ENCODE measurements at regions not wholly inside any gene's neighbourhood (a gene's known extent, or its start where the extent isn't known, plus 50 kb on each side); places are given as distances from the start of the nearest gene placed in this dataset.
"Not testable (repeated sequence)": the region's sequence is repeated elsewhere in the genome, so short reads cannot be mapped to it uniquely, and the experiment has no call there.

- no peak for DNase-seq
These were observed 656.3 kb upstream of the FAM174A start for GRCh38 chr5:99878830-99879229.

- DNase-seq, result no peak
These were observed 668.4 kb upstream of the FAM174A start for GRCh38 chr5:99866740-99867139.

GRCh38 chr5:99865159-99865558, 670.0 kb upstream of the FAM174A start:
- no peak for DNase-seq

DNA sequence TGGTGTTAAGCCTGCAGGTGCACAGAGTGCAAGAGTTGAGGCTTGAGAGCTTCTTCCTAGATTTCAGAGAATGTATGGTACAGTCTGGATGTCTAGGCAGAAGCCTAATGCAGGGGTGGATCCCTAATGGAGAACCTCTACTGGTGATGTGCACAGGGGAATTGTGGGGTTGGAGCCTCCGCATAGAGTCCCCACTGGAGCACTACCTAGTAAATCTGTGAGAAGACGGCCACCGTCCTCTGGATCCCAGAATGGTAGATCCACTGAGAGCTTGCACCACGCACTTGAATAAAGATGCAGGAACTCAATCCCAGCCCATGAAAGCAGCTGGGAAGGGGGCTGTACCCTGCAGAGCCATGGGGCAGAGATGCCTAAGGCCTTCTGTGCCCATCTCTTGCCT, 699.4 kb upstream of the FAM174A start:
- no peak for DNase-seq

DNA sequence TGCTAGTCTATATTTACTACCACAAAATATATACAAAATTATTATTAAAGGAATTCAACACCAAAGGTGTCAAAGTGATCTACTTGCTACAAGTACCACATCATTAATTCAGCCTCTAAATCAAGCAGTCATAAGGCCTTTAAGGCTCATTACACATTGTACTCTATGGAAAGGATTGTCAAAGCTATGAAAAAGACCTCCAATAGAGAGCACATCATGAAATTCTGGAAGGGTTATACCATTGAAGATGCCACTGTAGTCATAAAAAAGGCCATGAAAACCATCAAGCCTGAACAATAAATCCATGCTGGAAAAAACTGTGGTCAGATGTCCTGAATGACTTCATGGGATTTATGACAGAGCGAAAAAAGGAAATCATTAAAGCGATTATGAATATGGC, 708.0 kb upstream of the FAM174A start:
- no peak for DNase-seq

- DNase-seq, result no peak
These were observed 717.4 kb upstream of the FAM174A start for GRCh38 chr5:99817796-99818195.

GRCh38 chr5:99814321-99815063, 720.7 kb upstream of the FAM174A start:
- DNase-seq, result no peak

- no peak for DNase-seq
These were observed 726.4 kb upstream of the FAM174A start for GRCh38 chr5:99808657-99809230.

- no peak for DNase-seq
These were observed 727.8 kb upstream of the FAM174A start for GRCh38 chr5:99807346-99807745.

- no peak for DNase-seq
These were observed 740.1 kb upstream of the FAM174A start for GRCh38 chr5:99795031-99795430.

DNA sequence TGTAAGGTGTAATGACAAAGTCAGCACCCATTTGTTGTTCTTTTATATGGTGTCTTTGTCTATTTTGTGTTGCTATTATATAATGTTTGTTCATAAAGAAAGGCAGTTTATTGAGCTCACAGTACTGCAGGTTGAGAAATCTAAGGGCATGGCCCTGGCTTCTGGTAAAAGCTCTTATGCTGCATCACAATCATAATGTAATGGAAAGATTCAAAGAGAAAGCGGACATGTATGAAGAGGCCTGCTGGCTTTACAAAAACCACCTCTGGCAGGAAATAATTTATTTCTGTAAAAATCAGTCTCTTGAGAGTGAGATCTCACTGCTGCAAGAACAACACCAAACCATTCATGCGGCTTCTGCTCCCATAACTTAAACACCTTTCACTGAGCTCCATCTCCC, 746.7 kb upstream of the FAM174A start:
- DNase-seq, result no peak

- no peak for DNase-seq
These were observed 760.0 kb upstream of the FAM174A start for GRCh38 chr5:99775189-99775588.

- DNase-seq, result no peak
These were observed 761.9 kb upstream of the FAM174A start for GRCh38 chr5:99773290-99773689.

DNA sequence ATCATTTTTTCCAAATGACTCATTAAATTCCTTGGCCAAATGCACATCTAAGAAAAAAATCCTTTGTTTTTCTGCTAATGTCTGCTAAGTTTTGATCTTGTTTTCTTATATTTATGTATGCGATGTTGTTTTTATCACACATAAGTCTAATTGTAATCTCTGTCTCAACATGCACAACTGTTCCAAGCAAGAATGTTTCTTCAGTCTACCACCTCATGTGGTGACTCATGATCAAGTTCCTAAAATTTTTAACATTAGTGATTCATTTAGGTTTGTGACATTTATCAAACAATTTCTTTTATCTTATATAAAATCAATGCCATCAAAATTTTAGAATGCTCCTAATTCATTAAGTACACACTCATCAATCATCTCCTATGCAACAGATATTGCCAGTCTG, 763.9 kb upstream of the FAM174A start:
- no peak for DNase-seq

- DNase-seq, result no peak
These were observed 770.2 kb upstream of the FAM174A start for GRCh38 chr5:99765011-99765410.

DNA sequence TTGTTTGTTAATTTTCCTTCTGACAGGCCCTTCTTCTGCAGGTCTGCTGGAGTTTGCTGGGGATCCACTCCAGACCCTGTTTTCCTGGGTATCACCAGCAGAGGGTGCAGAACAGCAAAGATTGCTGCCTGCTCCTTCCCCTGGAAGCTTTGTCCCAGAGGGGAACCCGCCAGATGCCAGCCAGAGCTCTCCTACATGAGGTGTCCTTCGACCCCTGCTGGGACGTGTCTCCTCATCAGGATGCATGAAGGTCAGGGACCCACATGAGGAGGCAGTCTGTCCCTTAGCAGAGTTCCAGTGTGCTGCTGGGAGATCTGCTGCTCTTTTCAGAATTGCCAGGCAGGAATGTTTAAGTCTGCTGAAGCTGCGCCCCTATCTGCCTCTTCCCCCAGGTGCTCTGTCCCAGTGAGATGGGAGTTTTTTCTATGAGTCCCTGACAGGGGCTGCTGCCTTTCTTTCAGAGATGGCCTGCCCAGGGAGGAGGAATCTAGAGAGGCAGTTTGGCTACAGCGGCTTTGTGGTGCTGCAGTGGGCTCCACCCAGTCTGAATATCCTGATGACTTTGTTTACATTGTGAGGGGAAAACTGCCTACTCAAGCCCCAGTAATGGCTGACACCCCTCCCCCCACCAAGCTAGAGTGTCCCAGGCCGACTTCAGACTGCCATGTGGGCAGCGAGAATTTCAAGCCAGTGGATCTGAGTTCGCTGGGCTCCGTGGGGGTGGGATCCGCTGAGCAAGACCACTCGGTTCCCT, 772.0 kb upstream of the FAM174A start:
- no peak for DNase-seq

DNA sequence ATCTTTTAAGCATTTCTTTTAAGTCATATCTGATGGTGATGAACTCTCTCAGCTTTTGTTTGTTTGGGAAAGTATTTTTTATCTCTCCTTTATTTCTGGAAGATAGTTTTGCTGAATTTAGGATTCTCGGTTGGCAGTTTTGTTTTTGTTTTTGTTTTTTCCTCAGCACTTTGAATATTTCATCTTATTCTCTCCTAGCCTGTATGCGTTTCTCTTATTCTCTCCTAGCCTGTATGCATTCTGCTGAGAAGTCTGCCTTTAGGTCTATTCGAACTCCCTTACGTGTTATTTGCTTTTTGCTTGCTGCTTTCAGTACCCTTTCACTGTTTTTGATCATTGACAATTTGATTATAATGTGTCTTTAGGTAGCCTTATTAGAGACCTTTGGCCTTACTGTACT, 787.8 kb upstream of the FAM174A start:
- no peak for DNase-seq

DNA sequence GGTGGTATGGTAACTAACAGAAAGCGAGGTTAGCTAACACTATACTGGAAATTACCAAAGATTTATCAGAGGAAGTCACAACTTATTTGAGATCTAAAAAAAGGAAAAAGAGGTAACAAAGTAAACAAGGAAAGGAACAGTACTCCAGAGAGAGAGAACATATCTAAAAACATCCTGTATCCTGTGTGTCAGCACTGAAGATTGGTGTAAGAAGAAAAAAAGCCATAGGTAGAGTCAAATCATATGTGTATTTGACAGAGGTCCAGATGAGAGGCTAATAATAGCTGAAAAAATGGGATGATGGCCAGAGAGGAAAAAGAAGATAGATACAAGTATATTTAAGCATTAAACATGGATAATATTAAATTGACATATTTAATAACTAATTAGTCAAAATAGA, 802.0 kb upstream of the FAM174A start:
- not testable (repeated sequence) for DNase-seq

GRCh38 chr5:99730653-99731052, 801.8 kb upstream of the CHD1 start:
- DNase-seq, result not testable (repeated sequence)

GRCh38 chr5:99724732-99725290, 796.0 kb upstream of the CHD1 start:
- no peak for DNase-seq

- no peak for DNase-seq
These were observed 792.7 kb upstream of the CHD1 start for GRCh38 chr5:99721506-99721905.

DNA sequence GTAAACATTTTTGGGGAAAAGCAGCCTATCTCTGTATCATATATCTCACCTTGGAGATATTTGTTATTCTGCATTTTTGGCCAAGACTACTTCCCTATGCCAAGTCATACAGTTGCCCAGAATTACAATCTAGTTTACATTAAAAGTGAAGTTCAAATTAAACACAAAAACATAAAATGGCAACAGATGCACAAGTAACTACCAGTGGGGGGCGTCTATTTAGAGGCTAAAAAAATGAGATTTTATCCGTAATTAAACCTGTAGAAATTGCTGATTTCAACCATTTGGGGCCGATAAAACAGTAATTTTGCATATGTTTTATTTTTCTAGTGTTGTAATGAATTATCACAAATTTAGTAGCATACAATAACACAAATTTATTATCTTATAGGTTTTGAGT, 787.1 kb upstream of the CHD1 start:
- no peak for DNase-seq

DNA sequence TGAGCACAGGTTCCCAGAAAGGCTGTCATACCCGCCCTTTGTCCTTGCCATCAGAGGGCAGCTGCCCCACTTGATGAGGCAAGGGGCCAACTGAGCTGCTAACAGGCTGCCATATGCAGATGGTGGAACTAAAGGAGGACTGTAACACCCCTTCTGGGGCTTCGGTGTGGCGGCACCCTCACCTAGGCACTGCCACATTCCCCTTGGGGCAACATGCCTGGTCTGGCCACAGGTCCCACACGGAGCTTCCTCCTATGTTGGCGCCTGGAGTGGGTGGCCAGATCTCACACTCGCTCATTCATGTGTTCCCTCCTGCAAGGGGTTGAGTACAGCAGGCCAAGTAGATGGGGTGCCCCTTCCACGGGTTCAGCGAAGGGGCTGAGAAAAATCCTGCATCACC, 777.4 kb upstream of the CHD1 start:
- DNase-seq, result no peak

DNA sequence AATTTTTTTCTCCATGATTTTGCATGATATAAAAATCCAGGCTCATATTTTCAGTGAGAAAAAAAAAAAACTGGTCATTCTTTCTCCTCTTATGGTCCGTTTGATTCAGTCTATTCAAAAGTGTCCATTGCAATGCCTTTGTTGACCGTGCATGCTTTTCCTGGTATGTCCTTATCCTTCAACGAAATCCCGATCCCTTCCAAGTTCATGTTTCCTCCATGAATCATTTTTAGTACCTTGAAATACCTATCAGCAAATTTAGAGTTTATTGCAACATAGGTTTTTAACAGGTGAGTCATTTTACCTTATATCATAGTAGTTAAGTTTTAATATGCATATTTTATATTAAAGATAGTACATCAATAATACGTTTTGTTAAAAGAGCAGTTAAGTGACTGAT, 773.8 kb upstream of the CHD1 start:
- no peak for DNase-seq

Data from stimulated activated CD4-positive, alpha-beta T cell treated with anti-CD3 and anti-CD28 coated beads, Interleukin-15, amount 100 ng/mL, for 24 hours (primary cell).